ENCODE measurements at regions not wholly inside any gene's neighbourhood (a gene's known extent, or its start where the extent isn't known, plus 50 kb on each side); places are given as distances from the start of the nearest gene placed in this dataset.
A peak's percentile ranks its signal among the peaks of the same experiment; 100 is the strongest.

GRCh38 chr6:141439513-141439912, 693.2 kb upstream of the GJE1 start:
- in situ Hi-C loops (cut with MboI; ENCODE audit: low sequenced_read_pairs in 4 of 4) (no loop called here), intact Hi-C loops (cut with DNase I; ENCODE audit: low total_unique reads) (no loop called here)
- TF ChIP-seq CTCF (IDR thresholded peaks at IDR 0.05 in 4 of 5, conservative IDR thresholded peaks at IDR 0.05 in 1 of 5) (no peak), POLR2A (IDR thresholded peaks at IDR 0.05) (no peak)
- Histone ChIP-seq H3K27me3 (no peaks in the 10 kb centered on the region), H3K36me3 (no peaks in the 10 kb centered on the region), H3K27ac (no peak overlapping the region), H3K4me3 (no peak overlapping the region), H3K4me1 (no peaks in the 10 kb centered on the region), H3K9me3 (no peaks in the 10 kb centered on the region)
- ATAC-seq (no peak), DNase-seq (no peak)

- ATAC-seq = no peak
- intact Hi-C loops (cut with DNase I; ENCODE audit: low total_unique reads) (no loop called here), in situ Hi-C loops (cut with MboI; ENCODE audit: low sequenced_read_pairs in 4 of 4) (no loop called here)
- no peaks in the 10 kb centered on the region for H3K9me3 ChIP-seq
- no peak overlapping the region for H3K4me3 ChIP-seq
- no peak overlapping the region for H3K27ac ChIP-seq
- H3K4me1 ChIP-seq = no peaks in the 10 kb centered on the region
- H3K36me3 ChIP-seq = no peaks in the 10 kb centered on the region
- H3K27me3 ChIP-seq = no peaks in the 10 kb centered on the region
- TF ChIP-seq POLR2A (IDR thresholded peaks at IDR 0.05) = no peak
- no peak for TF ChIP-seq CTCF (IDR thresholded peaks at IDR 0.05 in 4 of 5, conservative IDR thresholded peaks at IDR 0.05 in 1 of 5)
- DNase-seq = no peak
These were observed 695.0 kb upstream of the GJE1 start for GRCh38 chr6:141437685-141438084.

GRCh38 chr6:141437011-141437410, 695.7 kb upstream of the GJE1 start:
- in situ Hi-C loops (cut with MboI; ENCODE audit: low sequenced_read_pairs in 4 of 4) (no loop called here), intact Hi-C loops (cut with DNase I; ENCODE audit: low total_unique reads) (no loop called here)
- Histone ChIP-seq H3K36me3 (no peaks in the 10 kb centered on the region), H3K4me3 (no peak overlapping the region), H3K9me3 (no peaks in the 10 kb centered on the region), H3K4me1 (no peaks in the 10 kb centered on the region), H3K27me3 (no peaks in the 10 kb centered on the region), H3K27ac (no peak overlapping the region)
- no peak for DNase-seq
- no peak for ATAC-seq
- TF ChIP-seq CTCF (IDR thresholded peaks at IDR 0.05 in 4 of 5, conservative IDR thresholded peaks at IDR 0.05 in 1 of 5) (no peak), POLR2A (IDR thresholded peaks at IDR 0.05) (no peak)

GRCh38 chr6:141426400-141426980, 706.2 kb upstream of the GJE1 start:
- no peaks in the 10 kb centered on the region for H3K27me3 ChIP-seq
- DNase-seq (no peak), ATAC-seq (no peak)
- H3K27ac ChIP-seq = no peak overlapping the region
- TF ChIP-seq POLR2A (IDR thresholded peaks at IDR 0.05) = no peak
- no peak for TF ChIP-seq CTCF (IDR thresholded peaks at IDR 0.05 in 4 of 5, conservative IDR thresholded peaks at IDR 0.05 in 1 of 5)
- intact Hi-C loops (cut with DNase I; ENCODE audit: low total_unique reads) = no loop called here
- in situ Hi-C loops (cut with MboI; ENCODE audit: low sequenced_read_pairs in 4 of 4) = no loop called here
- H3K4me3 ChIP-seq = no peak overlapping the region
- no peaks in the 10 kb centered on the region for H3K9me3 ChIP-seq
- H3K36me3 ChIP-seq = no peaks in the 10 kb centered on the region
- peaks cover 0 to 1% of the 10 kb centered on the region in 2 donors for H3K4me1 ChIP-seq

- intact Hi-C loops (cut with DNase I; ENCODE audit: low total_unique reads) = no loop called here
These were observed 711.3 kb upstream of the GJE1 start for GRCh38 chr6:141421378-141421777.

More at GRCh38 chr6:141421378-141421777, 711.3 kb upstream of the GJE1 start:
- peak overlapping the region; percentile 42 to 78 (median 62) for H3K27ac ChIP-seq
- no peaks in the 10 kb centered on the region for H3K9me3 ChIP-seq
- in situ Hi-C loops (cut with MboI; ENCODE audit: low sequenced_read_pairs in 4 of 4) = no loop called here
- TF ChIP-seq POLR2A (IDR thresholded peaks at IDR 0.05) (no peak), CTCF (IDR thresholded peaks at IDR 0.05 in 4 of 5, conservative IDR thresholded peaks at IDR 0.05 in 1 of 5) (no peak)
- H3K4me1 ChIP-seq = peaks cover 0 to 8% of the 10 kb centered on the region in 2 donors
- no peaks in the 10 kb centered on the region for H3K36me3 ChIP-seq
- peak overlapping the region in 2 of 4 donors; percentile 9 to 15 for H3K4me3 ChIP-seq
- H3K27me3 ChIP-seq = no peaks in the 10 kb centered on the region
- peak; percentile 88 to 93 for ATAC-seq
- peak; percentile 32 to 37 for DNase-seq
